Head of caudate nucleus (tissue), 42 donors: ENCODE measurements at regions not wholly inside any gene's neighbourhood (a gene's known extent, or its start where the extent isn't known, plus 50 kb on each side); places are given as distances from the start of the nearest gene placed in this dataset.
A peak's percentile ranks its signal among the peaks of the same experiment; 100 is the strongest.
"Not testable (repeated sequence)": the region's sequence is repeated elsewhere in the genome, so short reads cannot be mapped to it uniquely, and the experiment has no call there.

Experiments
- DNase-seq, 42 donors: peaks; one replicate each; pipeline versions ENCODE4 v3.0.0 to v3.0.0-alpha.2; 2020 to 2021; ENCODE audit warnings: mixed read lengths in 7 of 42
- intact Hi-C: fragments of 100-400 bp; cut with DNase I; formaldehyde crosslinking; loops from one replicate; pipeline ENCODE4 v1.15.0; 2022

- DNase-seq: peak in 8 of 42 donors; percentile 0 to 44 (median 16)
- intact Hi-C loops: not testable (repeated sequence)
These were observed 240.6 kb downstream of the GOLGA6L6 start for GRCh38 chr15:20301041-20301390.

- intact Hi-C loops: not testable (repeated sequence)
- peak in 11 of 42 donors; percentile 0 to 39 (median 14) for DNase-seq
These were observed 241.1 kb downstream of the GOLGA6L6 start for GRCh38 chr15:20300351-20301040.

DNA sequence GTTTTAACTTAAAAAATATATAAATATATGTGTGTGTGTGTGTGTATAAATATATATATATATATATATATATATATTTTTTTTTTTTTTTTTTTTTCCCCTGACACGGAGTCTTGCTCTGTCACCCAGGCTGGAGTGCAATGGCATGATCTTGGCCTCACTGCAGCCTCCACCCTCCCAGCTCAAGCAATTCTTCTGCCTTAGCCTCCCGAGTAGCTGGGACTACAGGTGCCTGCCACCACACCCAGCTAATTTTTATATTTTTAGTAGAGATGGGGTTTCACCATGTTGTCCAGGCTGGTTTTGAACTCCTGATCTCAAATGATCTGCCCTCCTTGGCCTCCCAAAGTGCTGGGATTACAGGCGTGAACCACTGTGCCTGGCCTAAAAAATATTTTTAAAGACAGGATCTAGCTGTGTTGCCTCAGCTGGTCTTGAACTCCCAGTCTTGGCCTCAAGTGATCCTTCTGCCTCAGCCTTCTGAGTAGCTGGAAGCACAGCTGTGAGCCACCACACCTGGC lies 243.9 kb downstream of the GOLGA6L6 start:
- intact Hi-C loops: not testable (repeated sequence)

DNA sequence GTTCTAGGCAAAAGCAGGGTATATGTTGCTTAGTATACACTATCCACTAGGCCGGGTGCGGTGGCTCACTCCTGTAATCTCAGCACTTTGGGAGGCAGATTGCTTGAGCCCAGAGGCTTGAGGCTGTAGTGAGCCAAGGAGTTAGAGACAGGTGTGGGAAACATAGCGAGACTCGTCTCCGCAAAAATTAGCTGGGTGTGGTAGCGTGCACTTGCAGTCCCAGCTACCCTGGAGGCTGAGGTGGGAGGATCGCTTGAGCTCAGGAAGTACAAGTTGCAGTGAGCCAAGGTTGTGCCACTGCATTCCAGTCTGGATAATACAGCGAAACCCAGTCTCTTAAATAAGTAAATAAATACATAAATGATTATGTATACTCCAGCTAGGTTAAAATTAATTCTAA lies 245.3 kb downstream of the GOLGA6L6 start:
- DNase-seq: peak in 17 of 42 donors; percentile 1 to 51 (median 15)
- intact Hi-C loops: not testable (repeated sequence)

More for the DNA sequence above, 243.9 kb downstream of the GOLGA6L6 start:
- peak in 12 of 42 donors; percentile 0 to 39 (median 8) for DNase-seq

DNA sequence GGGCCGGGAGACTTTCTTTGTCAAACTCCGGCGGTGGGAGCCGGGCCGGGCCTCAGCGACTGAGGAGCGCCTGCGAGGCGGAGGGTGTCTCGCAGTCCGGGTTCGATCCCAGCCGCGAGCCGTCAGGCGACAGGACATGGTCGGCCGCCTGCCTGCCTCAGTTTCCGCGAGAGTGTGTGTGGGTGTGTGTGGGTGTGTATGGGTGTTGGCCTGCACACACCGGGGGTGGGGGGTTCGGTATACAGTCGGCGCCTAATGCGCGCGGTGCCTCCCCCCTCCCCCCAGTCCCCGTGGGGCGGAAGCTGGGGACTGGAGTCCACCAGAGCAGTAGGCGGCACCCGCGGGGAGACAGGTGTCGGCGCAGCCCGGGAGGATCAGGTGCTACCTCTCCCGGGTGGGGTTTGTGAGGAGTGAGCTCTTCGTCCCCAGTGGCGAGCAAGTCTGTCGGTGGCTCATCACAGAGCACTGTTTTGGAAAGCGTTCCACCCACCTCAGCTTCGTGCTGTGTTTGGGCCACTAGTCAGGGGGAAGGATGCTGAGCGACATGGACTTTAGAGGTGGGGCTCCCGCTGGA lies 246.3 kb downstream of the GOLGA6L6 start:
- DNase-seq: peak in 17 of 42 donors; percentile 1 to 56 (median 21)
- intact Hi-C loops: no loop called here

GRCh38 chr15:20294651-20295237 lies 246.9 kb downstream of the GOLGA6L6 start:
- DNase-seq: peak in 16 of 42 donors; percentile 1 to 56 (median 20)
- intact Hi-C loops: no loop called here

DNA sequence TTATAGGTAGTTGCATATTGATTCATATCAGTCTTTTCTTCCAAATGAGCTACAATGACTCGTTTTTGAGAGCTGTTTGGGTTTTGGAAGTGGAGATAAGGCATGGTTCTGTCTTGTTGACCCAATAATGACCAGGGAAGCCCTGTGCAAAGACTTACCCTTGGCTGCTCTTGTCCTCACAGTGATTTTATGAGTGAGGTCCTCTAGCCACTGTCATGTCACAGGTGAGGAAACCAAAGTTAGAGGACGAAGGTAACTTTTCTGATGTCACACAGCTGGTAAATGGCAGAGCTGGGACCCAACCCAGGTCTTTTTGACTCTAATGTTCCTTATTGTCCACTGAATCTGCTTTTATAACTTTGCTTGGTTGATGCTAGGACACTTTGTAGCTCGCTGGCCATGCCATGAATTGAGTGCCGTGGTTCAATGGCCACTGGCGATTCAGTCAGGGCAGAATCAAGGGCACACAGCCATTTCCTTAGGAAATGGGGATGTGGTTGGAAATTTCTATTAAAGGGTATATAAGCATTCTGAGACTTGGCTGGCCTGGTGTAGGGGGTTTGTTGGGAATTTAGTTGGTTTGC lies 249.1 kb downstream of the GOLGA6L6 start:
- intact Hi-C loops: not testable (repeated sequence)
- DNase-seq: peak in 10 of 42 donors; percentile 0 to 37 (median 14)

DNA sequence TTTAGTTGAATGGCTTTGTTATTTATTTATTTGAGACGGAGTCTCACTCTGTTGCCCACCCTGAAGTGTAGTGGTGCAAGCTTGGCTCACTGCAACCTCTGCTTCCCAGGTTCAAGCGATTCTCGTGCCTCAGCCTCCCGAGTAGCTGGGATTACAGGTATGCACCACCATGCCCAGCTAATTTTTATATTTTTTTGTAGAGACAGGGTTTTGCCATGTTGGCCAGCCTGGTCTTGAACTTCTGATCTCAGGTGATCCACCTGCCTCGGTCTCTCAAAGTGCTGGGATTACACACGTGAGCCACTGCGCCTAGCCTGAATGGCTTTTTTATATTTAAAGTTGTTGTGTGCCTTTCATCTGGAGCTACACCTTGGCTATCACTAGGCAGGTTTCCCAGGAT lies 250.0 kb downstream of the GOLGA6L6 start:
- intact Hi-C loops: not testable (repeated sequence)
- peak in 9 of 42 donors; percentile 0 to 38 (median 27) for DNase-seq

- peak in 15 of 42 donors; percentile 0 to 44 (median 14) for DNase-seq
- intact Hi-C loops: not testable (repeated sequence)
These were observed 251.0 kb downstream of the GOLGA6L6 start for GRCh38 chr15:20290606-20291005.

- DNase-seq: peak in 12 of 42 donors; percentile 0 to 36 (median 8)
- intact Hi-C loops: not testable (repeated sequence)
These were observed 252.0 kb downstream of the GOLGA6L6 start for GRCh38 chr15:20289538-20290103.

GRCh38 chr15:20288800-20289537 lies 252.6 kb downstream of the GOLGA6L6 start:
- DNase-seq: peak in 11 of 42 donors; percentile 1 to 41 (median 13)
- intact Hi-C loops: not testable (repeated sequence)

DNA sequence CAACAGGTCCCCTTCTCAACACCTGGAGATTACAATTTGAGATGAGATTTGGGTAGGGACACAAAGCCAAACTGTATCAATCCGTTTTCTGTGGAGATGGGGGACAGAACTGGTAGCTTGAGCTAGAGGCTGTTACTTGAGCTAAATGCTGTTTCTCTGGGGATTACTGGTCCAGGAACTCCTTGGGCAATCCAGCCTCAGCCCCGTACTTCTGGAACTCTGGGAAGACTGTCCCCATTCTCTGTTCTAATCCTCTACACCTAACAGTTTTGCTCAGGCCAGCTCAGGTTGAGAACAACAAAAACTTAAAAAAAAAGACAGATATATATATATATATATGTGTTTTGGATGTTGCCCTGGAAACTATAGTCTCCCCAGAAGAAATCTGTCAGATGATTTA lies 255.0 kb downstream of the GOLGA6L6 start:
- intact Hi-C loops: not testable (repeated sequence)
- peak in 7 of 42 donors; percentile 0 to 35 (median 12) for DNase-seq

GRCh38 chr15:20285696-20286300 lies 255.8 kb downstream of the GOLGA6L6 start:
- intact Hi-C loops: not testable (repeated sequence)
- peak in 9 of 42 donors; percentile 0 to 41 (median 9) for DNase-seq

- intact Hi-C loops: not testable (repeated sequence)
- DNase-seq: peak in 6 of 42 donors; percentile 13 to 40 (median 32)
These were observed 256.6 kb downstream of the GOLGA6L6 start for GRCh38 chr15:20284891-20285535.

DNA sequence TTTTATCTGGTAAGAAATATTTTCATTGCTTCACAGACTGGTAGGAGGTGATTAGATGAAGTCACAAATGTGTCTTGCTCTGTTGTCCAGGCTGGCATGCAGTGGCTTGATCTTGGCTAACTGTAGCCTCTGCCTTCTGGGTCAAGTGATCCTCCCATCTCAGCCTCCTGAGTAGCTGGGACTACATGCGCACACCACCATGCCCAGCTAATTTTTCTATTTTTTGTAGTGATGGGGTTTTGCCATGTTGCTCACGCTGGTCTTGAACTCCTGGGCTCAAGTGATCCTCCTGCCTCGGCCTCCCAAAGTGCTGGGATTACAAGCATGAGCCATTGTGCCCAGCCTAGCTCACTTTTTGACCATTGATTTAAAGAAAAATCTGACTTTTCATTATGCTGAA lies 257.9 kb downstream of the GOLGA6L6 start:
- intact Hi-C loops: not testable (repeated sequence)
- DNase-seq: peak in 7 of 42 donors; percentile 8 to 36 (median 22)

DNA sequence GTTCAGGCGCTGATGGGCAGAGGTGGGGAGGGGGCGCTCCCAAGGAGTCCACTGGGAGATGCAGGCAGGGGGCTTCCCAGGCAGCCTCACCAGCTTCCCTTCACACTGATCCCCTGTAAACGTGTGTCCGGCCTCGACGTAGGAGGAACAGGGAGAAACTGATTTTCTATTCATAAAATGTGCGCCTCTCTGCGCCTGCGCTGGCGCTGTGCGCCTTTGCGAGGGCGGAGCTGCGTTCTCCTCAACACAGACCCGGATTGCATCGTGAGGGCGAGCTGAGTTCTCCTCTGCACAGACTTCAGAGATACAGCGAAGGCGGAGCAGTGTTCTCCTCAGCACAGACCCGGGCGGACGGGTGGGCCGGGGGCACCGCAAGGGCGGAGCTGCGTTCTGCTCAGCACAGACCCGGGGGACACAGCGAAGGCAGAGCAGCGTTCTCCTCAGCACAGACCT lies 259.1 kb downstream of the GOLGA6L6 start:
- intact Hi-C loops: not testable (repeated sequence)
- DNase-seq: peak in 6 of 42 donors; percentile 13 to 45 (median 24)

DNA sequence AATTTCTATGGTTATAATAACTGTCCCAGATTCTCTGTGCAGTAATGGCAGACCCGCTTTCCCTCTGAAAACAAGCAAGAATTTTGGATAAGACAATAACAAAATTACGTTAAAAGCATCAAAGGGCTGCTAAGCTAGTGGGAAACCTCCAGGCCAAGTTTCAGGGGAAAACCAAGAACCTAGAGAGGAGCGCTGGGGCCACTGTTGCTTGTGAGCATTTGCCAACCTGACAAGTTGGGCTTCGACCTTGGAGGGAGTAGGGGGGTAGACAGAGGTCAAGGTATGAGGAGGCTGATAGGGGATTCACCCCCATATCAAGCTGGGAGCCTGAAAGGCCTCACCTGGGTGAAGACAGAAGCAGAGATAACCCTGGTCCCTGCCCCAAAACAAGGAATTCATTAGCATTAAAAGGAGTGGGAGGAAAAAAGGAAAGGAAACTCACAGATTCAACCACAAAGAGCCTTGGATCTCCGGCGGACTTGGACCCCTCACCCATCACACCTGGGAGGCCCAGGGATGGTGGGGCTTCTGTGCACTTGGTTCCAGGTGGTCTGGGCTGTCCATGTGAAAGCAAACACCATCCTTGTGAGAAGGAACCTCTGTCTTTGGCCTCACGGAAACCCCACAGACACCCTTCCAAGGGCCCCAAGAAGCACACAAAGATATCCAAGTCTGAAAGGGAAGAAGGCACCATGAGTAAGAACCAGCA lies 259.9 kb downstream of the GOLGA6L6 start:
- intact Hi-C loops: not testable (repeated sequence)
- peak in 5 of 42 donors; percentile 5 to 40 (median 28) for DNase-seq
